HEK293 (cell line): ENCODE measurements at regions not wholly inside any gene's neighbourhood (a gene's known extent, or its start where the extent isn't known, plus 50 kb on each side); places are given as distances from the start of the nearest gene placed in this dataset.

Experiments
- CTCF ChIP-seq: fragments of 450-650 bp; formaldehyde crosslinking; IDR thresholded peaks from 2 replicates; pipeline ENCODE4 v1.5.1; 2016; ENCODE audit warnings: missing biosample characterization, missing genetic modification characterization
- INSM2 ChIP-seq: fragments of 450-650 bp; formaldehyde crosslinking; IDR thresholded peaks from 2 replicates; pipeline ENCODE4 v1.5.1; 2016; ENCODE audit warnings: missing biosample characterization, missing genetic modification characterization
- RBAK ChIP-seq: fragments of 450-650 bp; formaldehyde crosslinking; IDR thresholded peaks from 2 replicates; pipeline ENCODE4 v1.5.1; 2016; ENCODE audit warnings: missing biosample characterization, missing genetic modification characterization
- REST ChIP-seq: fragments of 450-650 bp; formaldehyde crosslinking; IDR thresholded peaks from 2 replicates; pipeline ENCODE4 v1.5.1; 2016; ENCODE audit warnings: missing biosample characterization, missing genetic modification characterization
- SP2 ChIP-seq: fragments of 450-650 bp; formaldehyde crosslinking; IDR thresholded peaks from 2 replicates; pipeline ENCODE4 v1.5.1; 2016; ENCODE audit warnings: missing biosample characterization, missing genetic modification characterization
- ZFP3 ChIP-seq: fragments of 450-650 bp; formaldehyde crosslinking; IDR thresholded peaks from 2 replicates; pipeline ENCODE4 v1.5.1; 2016; ENCODE audit warnings: low read depth, missing biosample characterization, missing genetic modification characterization
- ZNF274 ChIP-seq, 2 experiments: fragments of 200-500 bp in 1 of 2; fragments of 450-650 bp in 1 of 2; sonication (Bioruptor generic) in 1 of 2; formaldehyde crosslinking in 1 of 2; IDR thresholded peaks; 2 replicates each; pipeline versions ENCODE4 v1.5.1 to v1.6.1; 2014 to 2016; ENCODE audit warnings: borderline replicate concordance in 1 of 2, inconsistent platforms in 1 of 2, low read length in 1 of 2, missing biosample characterization in 1 of 2, missing genetic modification characterization in 1 of 2
- ZNF335 ChIP-seq: fragments of 450-650 bp; formaldehyde crosslinking; conservative IDR thresholded peaks from 2 replicates; pipeline ENCODE4 v1.5.1; 2016; ENCODE audit warnings: missing biosample characterization, missing genetic modification characterization
- ZNF423 ChIP-seq: fragments of 450-650 bp; formaldehyde crosslinking; IDR thresholded peaks from 2 replicates; pipeline ENCODE4 v1.5.1; 2016; ENCODE audit warnings: missing biosample characterization, missing genetic modification characterization
- ZSCAN16 ChIP-seq: fragments of 450-650 bp; formaldehyde crosslinking; IDR thresholded peaks from 2 replicates; pipeline ENCODE4 v1.5.1; 2016; ENCODE audit warnings: missing biosample characterization, missing genetic modification characterization

GRCh38 chr12:98439981-98440581 is 75.3 kb upstream of the TMPO start:
- TF ChIP-seq ZNF274 (IDR thresholded peaks at IDR 0.05; ENCODE audit: low read length) (no peak), ZNF274 (tag by site-specific recombination; IDR thresholded peaks at IDR 0.05; ENCODE audit: borderline replicate concordance) (no peak), REST (tag by site-specific recombination) (no peak), ZFP3 (tag by site-specific recombination) (no peak), ZNF423 (tag by site-specific recombination) (no peak), SP2 (tag by site-specific recombination) (no peak), CTCF (tag by site-specific recombination) (no peak), RBAK (tag by site-specific recombination) (no peak), ZSCAN16 (no peak), ZNF335 (tag by site-specific recombination) (no peak), INSM2 (tag by site-specific recombination) (no peak)
